T1000 (cell line): ENCODE measurements at regions not wholly inside any gene's neighbourhood (a gene's known extent, or its start where the extent isn't known, plus 50 kb on each side); places are given as distances from the start of the nearest gene placed in this dataset.

Source experiments
- DNase-seq: peaks from one replicate; lab custom pipeline; 2025; ENCODE audit warnings: mixed read lengths; lab: John Stamatoyannopoulos, UW

GRCh38 chr9:90098408-90098807 is 493.6 kb downstream of the GADD45G start:
- no peak for DNase-seq

GRCh38 chr9:90099262-90099963 is 494.6 kb downstream of the GADD45G start:
- DNase-seq = no peak

GRCh38 chr9:90100014-90100413 is 495.2 kb downstream of the GADD45G start:
- DNase-seq = no peak

- no peak for DNase-seq
Observed at GRCh38 chr9:90102292-90102901, 497.6 kb downstream of the GADD45G start.

GRCh38 chr9:90103771-90104170 is 499.0 kb downstream of the GADD45G start:
- no peak for DNase-seq

DNA sequence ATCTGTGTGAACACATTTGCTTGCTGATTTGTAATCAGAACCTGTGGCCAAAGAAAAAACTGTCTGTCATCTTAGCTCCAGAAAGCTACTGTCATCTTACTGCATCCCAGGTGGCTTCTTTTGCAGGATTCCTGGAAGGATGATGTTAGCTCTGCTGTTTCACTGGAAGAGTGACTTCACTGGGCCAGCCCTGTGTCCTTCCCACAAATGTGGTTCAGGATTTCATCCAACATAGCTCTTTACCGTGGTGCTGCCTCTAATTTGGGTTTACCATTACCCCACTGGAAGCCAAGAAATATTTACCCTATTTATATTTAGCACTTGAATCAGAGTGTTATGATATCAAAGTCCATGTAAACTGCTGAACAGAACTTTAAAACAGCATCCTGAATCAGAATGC is 501.0 kb downstream of the GADD45G start:
- DNase-seq = no peak

- no peak for DNase-seq
Observed at GRCh38 chr9:90107040-90107725, 502.4 kb downstream of the GADD45G start.

DNA sequence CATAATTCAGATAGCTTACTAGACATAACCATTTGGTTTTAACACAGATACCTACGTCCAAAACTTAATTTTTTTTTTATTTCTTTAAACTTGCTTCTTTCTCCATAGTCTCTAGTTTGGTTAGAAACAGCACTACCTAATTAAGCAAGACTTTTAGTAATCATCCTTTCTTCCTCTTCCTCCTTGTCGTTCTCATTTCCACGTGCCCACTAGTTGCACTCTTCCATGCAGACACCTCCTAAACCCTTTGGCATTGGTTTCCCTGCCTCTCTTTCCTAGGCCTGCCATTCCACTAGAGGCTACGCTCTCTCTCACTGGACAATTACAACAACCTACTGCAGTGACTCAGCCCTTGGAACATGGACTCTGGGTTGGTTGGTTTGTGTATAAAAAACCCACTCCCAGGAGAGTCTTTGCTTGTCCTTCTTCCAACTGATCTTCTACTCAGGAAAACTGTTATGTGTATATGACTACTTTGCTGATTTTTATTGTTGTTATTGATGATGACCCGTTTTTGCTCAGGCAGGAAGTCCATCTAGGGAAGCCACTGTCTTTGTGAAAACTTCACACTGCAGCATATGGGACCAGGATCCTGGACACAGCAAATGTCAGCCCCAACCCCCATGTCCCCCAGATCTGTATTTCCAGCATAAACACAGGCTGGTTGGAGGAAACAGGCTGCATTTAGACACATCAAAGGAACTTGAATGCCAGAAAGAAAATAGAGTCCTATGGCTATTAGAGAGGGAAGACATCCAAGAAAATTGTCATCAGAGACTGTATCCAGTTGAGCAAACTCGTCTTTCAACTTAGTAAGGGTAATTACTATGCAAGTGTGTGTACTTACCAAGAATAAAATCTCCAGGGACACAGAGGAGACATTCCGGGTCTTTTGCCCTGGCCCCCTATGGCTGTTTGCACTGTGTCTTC is 503.2 kb downstream of the GADD45G start:
- no peak for DNase-seq

DNA sequence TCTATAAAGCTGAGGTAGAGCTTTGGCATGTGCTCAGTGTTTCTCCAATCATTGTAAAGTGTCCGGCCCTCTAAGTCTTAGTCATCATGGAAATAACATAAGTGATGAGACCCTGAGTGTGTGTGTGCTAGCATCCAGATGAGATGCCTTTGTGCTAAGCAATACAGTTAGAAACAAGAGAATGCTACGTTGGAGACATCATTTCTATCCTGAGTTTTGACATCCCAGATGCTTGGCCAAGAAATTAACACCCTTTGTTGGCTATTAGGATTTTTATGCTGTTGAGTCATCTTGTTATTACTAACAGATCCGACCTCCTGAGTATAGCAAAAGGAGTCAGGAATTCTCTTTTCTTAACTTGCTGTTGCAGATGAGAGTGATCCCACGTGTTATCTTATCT is 508.0 kb downstream of the GADD45G start:
- no peak for DNase-seq

- DNase-seq = no peak
Observed at GRCh38 chr9:90114641-90115425, 510.0 kb downstream of the GADD45G start.

GRCh38 chr9:90121762-90122161 is 517.0 kb downstream of the GADD45G start:
- DNase-seq = no peak

- DNase-seq = no peak
Observed at GRCh38 chr9:90124961-90125360, 517.7 kb downstream of the DIRAS2 start.

GRCh38 chr9:90127923-90128322 is 514.7 kb downstream of the DIRAS2 start:
- DNase-seq = no peak

- no peak for DNase-seq
Observed at GRCh38 chr9:90128587-90129190, 513.9 kb downstream of the DIRAS2 start.

DNA sequence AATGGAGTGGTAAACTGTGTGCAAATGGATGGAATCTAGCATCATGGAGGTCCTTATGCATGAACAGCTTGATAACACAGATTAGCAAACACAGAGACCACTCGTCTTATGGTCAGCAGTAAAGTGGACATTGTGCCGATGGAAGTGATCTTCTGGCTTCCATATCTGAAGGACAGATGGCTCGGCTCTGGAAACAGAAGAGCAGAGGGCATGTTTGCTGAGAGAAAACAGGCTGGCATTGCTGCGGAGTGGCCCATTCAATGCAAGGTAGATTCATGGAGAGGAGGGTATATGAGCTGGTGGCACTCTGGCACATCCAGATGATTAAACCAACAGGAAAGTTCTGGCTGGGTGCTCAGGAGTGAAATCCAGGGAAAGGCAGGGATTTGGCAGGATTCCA is 513.2 kb downstream of the DIRAS2 start:
- no peak for DNase-seq

- DNase-seq = no peak
Observed at GRCh38 chr9:90131568-90131967, 511.1 kb downstream of the DIRAS2 start.

DNA sequence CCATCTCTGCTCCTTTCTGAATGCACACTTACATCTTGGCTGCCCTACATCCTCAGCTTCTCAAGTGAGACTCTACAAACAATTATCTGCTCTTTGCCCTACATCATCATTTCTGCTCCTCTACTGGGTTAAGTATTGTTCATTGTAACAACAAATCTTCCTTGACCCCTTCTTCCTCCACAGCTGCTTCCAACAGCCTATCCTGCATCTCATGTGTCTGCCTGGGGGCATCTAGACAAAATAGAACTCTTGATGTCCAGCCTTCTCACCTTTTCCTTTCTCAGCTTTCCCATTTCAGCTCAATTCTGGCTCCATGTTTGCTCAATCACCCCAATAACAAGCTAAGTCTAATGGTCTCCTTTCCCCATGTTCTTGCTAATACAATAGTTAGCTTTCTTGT is 509.8 kb downstream of the DIRAS2 start:
- no peak for DNase-seq

- DNase-seq = no peak
Observed at GRCh38 chr9:90137801-90138200, 504.8 kb downstream of the DIRAS2 start.

- no peak for DNase-seq
Observed at GRCh38 chr9:90140131-90140818, 502.3 kb downstream of the DIRAS2 start.

DNA sequence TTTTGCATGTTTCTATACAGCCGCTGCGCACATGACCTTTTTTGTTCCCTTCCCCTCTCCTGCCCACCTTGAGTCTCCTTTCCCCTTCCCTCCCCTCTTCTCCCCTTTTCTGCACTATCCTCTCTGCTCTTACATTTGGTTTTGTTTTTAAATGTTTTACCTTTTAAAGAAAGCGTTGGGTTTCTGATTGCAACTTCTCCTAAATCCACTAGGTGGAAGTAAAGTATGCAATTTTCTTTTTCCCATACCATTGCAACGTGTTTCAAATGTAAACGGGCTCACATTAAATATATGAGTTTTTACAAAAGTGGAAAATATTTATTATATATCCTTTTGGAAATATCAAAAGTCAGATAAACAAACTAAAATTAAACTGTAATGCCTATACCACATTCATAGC is 500.9 kb downstream of the DIRAS2 start:
- no peak for DNase-seq
